WTC11 (cell line): ENCODE measurements at regions not wholly inside any gene's neighbourhood (a gene's known extent, or its start where the extent isn't known, plus 50 kb on each side); places are given as distances from the start of the nearest gene placed in this dataset.

Experiments
- ELF4 ChIP-seq: sonication (generic); formaldehyde crosslinking; IDR thresholded peaks from 2 replicates; pipeline ENCODE4 v1.8.1; 2022; ENCODE audit warnings: low read depth, mild to moderate bottlenecking, moderate library complexity, missing genetic modification reagents
- FOXK1 ChIP-seq: sonication (generic); formaldehyde crosslinking; IDR thresholded peaks from 2 replicates; pipeline ENCODE4 v1.8.0; 2022; ENCODE audit warnings: mild to moderate bottlenecking, moderate library complexity, missing genetic modification reagents
- HMGA2 ChIP-seq: fragments of 250-450 bp; sonication (Bioruptor Pico); IDR thresholded peaks from 2 replicates; pipeline ENCODE4 v1.4.0; 2021; ENCODE audit warnings: mild to moderate bottlenecking, moderate library complexity
- IRF2 ChIP-seq: sonication (generic); formaldehyde crosslinking; IDR thresholded peaks from 2 replicates; pipeline ENCODE4 v1.8.0; 2022; ENCODE audit warnings: low read depth, missing genetic modification reagents, borderline replicate concordance
- JUN ChIP-seq: sonication (generic); formaldehyde crosslinking; IDR thresholded peaks from 2 replicates; pipeline ENCODE4 v1.8.0; 2023; ENCODE audit warnings: mild to moderate bottlenecking, missing genetic modification reagents
- KAT7 ChIP-seq: sonication (generic); formaldehyde crosslinking; IDR thresholded peaks from 2 replicates; pipeline ENCODE4 v1.8.1; 2023; ENCODE audit warnings: missing genetic modification reagents, mild to moderate bottlenecking, borderline replicate concordance
- PREB ChIP-seq: sonication (generic); formaldehyde crosslinking; IDR thresholded peaks from 2 replicates; pipeline ENCODE4 v1.8.1; 2022; ENCODE audit warnings: mild to moderate bottlenecking, missing genetic modification reagents, moderate library complexity, borderline replicate concordance
- ZNF121 ChIP-seq: sonication (generic); formaldehyde crosslinking; IDR thresholded peaks from 2 replicates; pipeline ENCODE4 v1.8.0; 2023; ENCODE audit warnings: missing genetic modification reagents
- ZNF281 ChIP-seq: sonication (generic); formaldehyde crosslinking; IDR thresholded peaks from 2 replicates; pipeline ENCODE4 v1.8.0; 2023; ENCODE audit warnings: mild to moderate bottlenecking, missing genetic modification reagents
- ZNF317 ChIP-seq: sonication (generic); formaldehyde crosslinking; IDR thresholded peaks from 2 replicates; pipeline ENCODE4 v1.8.1; 2023; ENCODE audit warnings: low read depth, mild to moderate bottlenecking, moderate library complexity, missing genetic modification reagents, borderline replicate concordance
- ZNF671 ChIP-seq: fragments of 250-450 bp; sonication (Bioruptor Pico); IDR thresholded peaks from 2 replicates; pipeline ENCODE4 v1.8.0; 2021; ENCODE audit warnings: mild to moderate bottlenecking
- TF ChIP-seq, protein P1 (sequence below): fragments of 200-600 bp; IDR thresholded peaks from 2 replicates; pipeline ENCODE4 v1.8.0; 2022; ENCODE audit warnings: antibody characterized with exemption
- TF ChIP-seq, protein P2 (sequence below): sonication (generic); formaldehyde crosslinking; IDR thresholded peaks from 2 replicates; pipeline ENCODE4 v1.8.1; 2023; ENCODE audit warnings: mild to moderate bottlenecking, missing genetic modification reagents, moderate library complexity
- TF ChIP-seq, protein P3 (sequence below): sonication (generic); formaldehyde crosslinking; IDR thresholded peaks from 2 replicates; pipeline ENCODE4 v1.8.1; 2022; ENCODE audit warnings: missing genetic modification reagents, borderline replicate concordance

DNA sequence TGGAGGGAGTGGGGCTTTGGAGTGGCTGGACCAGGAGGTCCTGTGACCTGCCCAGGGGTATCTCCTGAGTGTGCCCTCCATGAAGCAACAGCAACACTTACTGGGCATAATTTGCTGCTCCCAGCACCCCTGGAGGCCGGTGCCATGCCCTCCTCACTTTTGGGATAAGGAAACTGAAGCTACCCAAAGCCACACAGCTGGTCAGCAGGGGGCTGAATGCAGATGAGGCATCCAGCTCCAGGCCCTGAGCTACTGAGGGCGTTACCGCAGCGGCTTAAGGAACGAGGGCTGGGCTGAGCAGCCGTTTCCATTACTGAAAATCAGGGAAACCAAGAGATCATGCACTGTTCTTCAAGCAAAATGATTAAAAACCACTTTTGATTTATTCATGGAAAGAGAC, 408.9 kb downstream of the GLRX3 start:
- no peak for TF ChIP-seq FOXK1 (CRISPR knock-in tag)
- TF ChIP-seq, protein P1, sequence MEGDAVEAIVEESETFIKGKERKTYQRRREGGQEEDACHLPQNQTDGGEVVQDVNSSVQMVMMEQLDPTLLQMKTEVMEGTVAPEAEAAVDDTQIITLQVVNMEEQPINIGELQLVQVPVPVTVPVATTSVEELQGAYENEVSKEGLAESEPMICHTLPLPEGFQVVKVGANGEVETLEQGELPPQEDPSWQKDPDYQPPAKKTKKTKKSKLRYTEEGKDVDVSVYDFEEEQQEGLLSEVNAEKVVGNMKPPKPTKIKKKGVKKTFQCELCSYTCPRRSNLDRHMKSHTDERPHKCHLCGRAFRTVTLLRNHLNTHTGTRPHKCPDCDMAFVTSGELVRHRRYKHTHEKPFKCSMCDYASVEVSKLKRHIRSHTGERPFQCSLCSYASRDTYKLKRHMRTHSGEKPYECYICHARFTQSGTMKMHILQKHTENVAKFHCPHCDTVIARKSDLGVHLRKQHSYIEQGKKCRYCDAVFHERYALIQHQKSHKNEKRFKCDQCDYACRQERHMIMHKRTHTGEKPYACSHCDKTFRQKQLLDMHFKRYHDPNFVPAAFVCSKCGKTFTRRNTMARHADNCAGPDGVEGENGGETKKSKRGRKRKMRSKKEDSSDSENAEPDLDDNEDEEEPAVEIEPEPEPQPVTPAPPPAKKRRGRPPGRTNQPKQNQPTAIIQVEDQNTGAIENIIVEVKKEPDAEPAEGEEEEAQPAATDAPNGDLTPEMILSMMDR = no peak
- TF ChIP-seq PREB = no peak
- TF ChIP-seq, protein P2, sequence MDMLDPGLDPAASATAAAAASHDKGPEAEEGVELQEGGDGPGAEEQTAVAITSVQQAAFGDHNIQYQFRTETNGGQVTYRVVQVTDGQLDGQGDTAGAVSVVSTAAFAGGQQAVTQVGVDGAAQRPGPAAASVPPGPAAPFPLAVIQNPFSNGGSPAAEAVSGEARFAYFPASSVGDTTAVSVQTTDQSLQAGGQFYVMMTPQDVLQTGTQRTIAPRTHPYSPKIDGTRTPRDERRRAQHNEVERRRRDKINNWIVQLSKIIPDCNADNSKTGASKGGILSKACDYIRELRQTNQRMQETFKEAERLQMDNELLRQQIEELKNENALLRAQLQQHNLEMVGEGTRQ = no peak
- TF ChIP-seq JUN (CRISPR knock-in tag) = no peak
- TF ChIP-seq, protein P3, sequence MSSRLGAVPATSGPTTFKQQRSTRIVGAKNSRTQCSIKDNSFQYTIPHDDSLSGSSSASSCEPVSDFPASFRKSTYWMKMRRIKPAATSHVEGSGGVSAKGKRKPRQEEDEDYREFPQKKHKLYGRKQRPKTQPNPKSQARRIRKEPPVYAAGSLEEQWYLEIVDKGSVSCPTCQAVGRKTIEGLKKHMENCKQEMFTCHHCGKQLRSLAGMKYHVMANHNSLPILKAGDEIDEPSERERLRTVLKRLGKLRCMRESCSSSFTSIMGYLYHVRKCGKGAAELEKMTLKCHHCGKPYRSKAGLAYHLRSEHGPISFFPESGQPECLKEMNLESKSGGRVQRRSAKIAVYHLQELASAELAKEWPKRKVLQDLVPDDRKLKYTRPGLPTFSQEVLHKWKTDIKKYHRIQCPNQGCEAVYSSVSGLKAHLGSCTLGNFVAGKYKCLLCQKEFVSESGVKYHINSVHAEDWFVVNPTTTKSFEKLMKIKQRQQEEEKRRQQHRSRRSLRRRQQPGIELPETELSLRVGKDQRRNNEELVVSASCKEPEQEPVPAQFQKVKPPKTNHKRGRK = no peak
- no peak for TF ChIP-seq ZNF317 (CRISPR knock-in tag)
- no peak for TF ChIP-seq ZNF281 (CRISPR knock-in tag)
- no peak for TF ChIP-seq ELF4
- no peak for TF ChIP-seq ZNF121 (CRISPR knock-in tag)
- TF ChIP-seq HMGA2 (CRISPR knock-in tag) = no peak
- no peak for TF ChIP-seq IRF2 (CRISPR knock-in tag)
- TF ChIP-seq ZNF671 (CRISPR knock-in tag) = no peak
- TF ChIP-seq KAT7 (CRISPR knock-in tag) = no peak
